ENCODE measurements at regions not wholly inside any gene's neighbourhood (a gene's known extent, or its start where the extent isn't known, plus 50 kb on each side); places are given as distances from the start of the nearest gene placed in this dataset.

- 81 to 87% (median 85%) methylated on average over 4 of the region's 4 CpGs for WGBS, 4 donors
- Histone ChIP-seq H3K27me3 (no peaks in the 10 kb centered on the region), H3K27ac (no peak overlapping the region), H3K4me3 (no peak overlapping the region), H3K36me3 (replicated peaks in 1 of 2) (no peaks in the 10 kb centered on the region), H3K9me3 (replicated peaks in 1 of 3) (no peaks in the 10 kb centered on the region), H3K4me1 (replicated peaks in 1 of 2) (no peaks in the 10 kb centered on the region)
- intact Hi-C loops (cut with DNase I), result no loop called here
- DNase-seq, result no peak
- TF ChIP-seq POLR2A (IDR thresholded peaks at IDR 0.05) (no peak), CTCF (IDR thresholded peaks at IDR 0.05) (no peak)
These were observed 69.3 kb upstream of the PDE5A start for GRCh38 chr4:119697887-119698393.

DNA sequence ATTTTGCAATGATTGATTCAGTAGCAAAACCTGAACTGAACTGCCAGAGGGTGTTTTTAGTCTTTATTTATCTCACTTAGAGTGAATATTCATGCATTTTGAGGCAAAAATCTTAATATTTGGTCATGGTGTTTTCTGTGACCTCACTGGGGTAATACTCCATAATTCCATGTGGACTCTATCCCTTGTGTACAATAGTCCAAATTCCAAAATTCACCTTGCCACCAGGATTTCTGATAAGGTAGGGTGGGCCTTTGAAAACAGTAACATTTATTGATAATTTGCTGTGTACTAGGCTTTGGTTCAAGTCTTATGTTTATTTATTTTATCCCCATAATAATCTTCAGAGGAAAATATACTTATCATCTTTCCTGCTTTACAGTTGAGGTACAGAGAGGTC, 68.4 kb upstream of the PDE5A start:
- no peaks in the 10 kb centered on the region for H3K27me3 ChIP-seq
- no peaks in the 10 kb centered on the region for H3K4me1 ChIP-seq (replicated peaks in 1 of 2)
- intact Hi-C loops (cut with DNase I), result no loop called here
- TF ChIP-seq CTCF (IDR thresholded peaks at IDR 0.05) (no peak), POLR2A (IDR thresholded peaks at IDR 0.05) (no peak)
- no peaks in the 10 kb centered on the region for H3K9me3 ChIP-seq (replicated peaks in 1 of 3)
- no peak overlapping the region for H3K27ac ChIP-seq
- no peaks in the 10 kb centered on the region for H3K36me3 ChIP-seq (replicated peaks in 1 of 2)
- DNase-seq, result no peak
- H3K4me3 ChIP-seq, result no peak overlapping the region

DNA sequence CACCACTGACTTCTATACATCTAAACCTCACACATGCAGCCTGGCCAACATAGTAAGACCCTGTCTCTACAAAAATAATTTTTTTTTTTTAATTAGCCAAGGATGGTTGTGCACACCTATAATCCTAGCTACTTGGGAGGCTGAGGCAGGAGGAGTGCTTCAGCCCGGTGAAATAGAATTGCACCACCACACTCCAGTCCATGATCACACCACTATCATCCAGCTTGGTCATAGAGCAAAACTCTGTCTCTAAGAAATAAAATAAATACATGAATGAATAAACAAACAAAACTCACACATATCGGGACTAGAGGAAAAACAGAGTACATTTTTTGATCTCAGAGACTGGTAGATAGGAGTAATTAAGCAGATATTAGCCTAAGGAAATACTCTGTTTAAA, 66.6 kb upstream of the PDE5A start:
- TF ChIP-seq CTCF (IDR thresholded peaks at IDR 0.05), result no peak
- TF ChIP-seq POLR2A (IDR thresholded peaks at IDR 0.05), result no peak
- no peaks in the 10 kb centered on the region for H3K9me3 ChIP-seq (replicated peaks in 1 of 3)
- no peak for DNase-seq
- no peaks in the 10 kb centered on the region for H3K4me1 ChIP-seq (replicated peaks in 1 of 2)
- 77 to 89% (median 85%) methylated on average over 2 of the region's 2 CpGs for WGBS, 4 donors
- no peaks in the 10 kb centered on the region for H3K27me3 ChIP-seq
- intact Hi-C loops (cut with DNase I), result no loop called here
- no peak overlapping the region for H3K4me3 ChIP-seq
- no peak overlapping the region for H3K27ac ChIP-seq
- no peaks in the 10 kb centered on the region for H3K36me3 ChIP-seq (replicated peaks in 1 of 2)

GRCh38 chr4:119693126-119693525, 64.5 kb upstream of the PDE5A start:
- no peaks in the 10 kb centered on the region for H3K9me3 ChIP-seq (replicated peaks in 1 of 3)
- intact Hi-C loops (cut with DNase I), result no loop called here
- DNase-seq, result no peak
- H3K27ac ChIP-seq, result no peak overlapping the region
- H3K36me3 ChIP-seq (replicated peaks in 1 of 2), result no peaks in the 10 kb centered on the region
- H3K27me3 ChIP-seq, result no peaks in the 10 kb centered on the region
- H3K4me1 ChIP-seq (replicated peaks in 1 of 2), result no peaks in the 10 kb centered on the region
- no peak overlapping the region for H3K4me3 ChIP-seq
- TF ChIP-seq CTCF (IDR thresholded peaks at IDR 0.05), result no peak
- no peak for TF ChIP-seq POLR2A (IDR thresholded peaks at IDR 0.05)

Measured in adrenal gland (tissue), 9 donors.